PC-3 (cell line): ENCODE measurements at regions not wholly inside any gene's neighbourhood (a gene's known extent, or its start where the extent isn't known, plus 50 kb on each side); places are given as distances from the start of the nearest gene placed in this dataset.

Source experiments
- EZH2 ChIP-seq: fragments of 300-600 bp; sonication (generic); IDR thresholded peaks from one replicate; pipeline ENCODE4 v1.6.1; 2017; ENCODE audit warnings: antibody characterized with exemption, mild to moderate bottlenecking, low read length; ENCODE audit not compliant: unreplicated experiment
- EZH2phosphoT487 ChIP-seq: fragments of 300-600 bp; sonication (generic); IDR thresholded peaks from 2 replicates; pipeline ENCODE4 v1.6.1; 2018; ENCODE audit warnings: mild to moderate bottlenecking, antibody characterized with exemption, low read length, borderline replicate concordance
- TF ChIP-seq, protein P1 (sequence below): fragments of 300-600 bp; sonication (generic); conservative IDR thresholded peaks from 2 replicates; pipeline ENCODE4 v1.5.1; 2017; ENCODE audit warnings: antibody characterized with exemption, low read depth, mild to moderate bottlenecking, low read length

GRCh38 chr7:57245206-57245605 lies 113.0 kb upstream of the ZNF479 start:
- no peak for TF ChIP-seq EZH2phosphoT487
- TF ChIP-seq, protein P1, sequence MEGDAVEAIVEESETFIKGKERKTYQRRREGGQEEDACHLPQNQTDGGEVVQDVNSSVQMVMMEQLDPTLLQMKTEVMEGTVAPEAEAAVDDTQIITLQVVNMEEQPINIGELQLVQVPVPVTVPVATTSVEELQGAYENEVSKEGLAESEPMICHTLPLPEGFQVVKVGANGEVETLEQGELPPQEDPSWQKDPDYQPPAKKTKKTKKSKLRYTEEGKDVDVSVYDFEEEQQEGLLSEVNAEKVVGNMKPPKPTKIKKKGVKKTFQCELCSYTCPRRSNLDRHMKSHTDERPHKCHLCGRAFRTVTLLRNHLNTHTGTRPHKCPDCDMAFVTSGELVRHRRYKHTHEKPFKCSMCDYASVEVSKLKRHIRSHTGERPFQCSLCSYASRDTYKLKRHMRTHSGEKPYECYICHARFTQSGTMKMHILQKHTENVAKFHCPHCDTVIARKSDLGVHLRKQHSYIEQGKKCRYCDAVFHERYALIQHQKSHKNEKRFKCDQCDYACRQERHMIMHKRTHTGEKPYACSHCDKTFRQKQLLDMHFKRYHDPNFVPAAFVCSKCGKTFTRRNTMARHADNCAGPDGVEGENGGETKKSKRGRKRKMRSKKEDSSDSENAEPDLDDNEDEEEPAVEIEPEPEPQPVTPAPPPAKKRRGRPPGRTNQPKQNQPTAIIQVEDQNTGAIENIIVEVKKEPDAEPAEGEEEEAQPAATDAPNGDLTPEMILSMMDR, result no peak
- no peak for TF ChIP-seq EZH2
